Inferior parietal cortex (tissue), 1 donor: ENCODE measurements at regions not wholly inside any gene's neighbourhood (a gene's known extent, or its start where the extent isn't known, plus 50 kb on each side); places are given as distances from the start of the nearest gene placed in this dataset.

Experiments
- DNase-seq: peaks from one replicate; pipeline ENCODE4 v3.0.0-alpha.2; 2016; ENCODE audit errors: extremely low spot score

DNA sequence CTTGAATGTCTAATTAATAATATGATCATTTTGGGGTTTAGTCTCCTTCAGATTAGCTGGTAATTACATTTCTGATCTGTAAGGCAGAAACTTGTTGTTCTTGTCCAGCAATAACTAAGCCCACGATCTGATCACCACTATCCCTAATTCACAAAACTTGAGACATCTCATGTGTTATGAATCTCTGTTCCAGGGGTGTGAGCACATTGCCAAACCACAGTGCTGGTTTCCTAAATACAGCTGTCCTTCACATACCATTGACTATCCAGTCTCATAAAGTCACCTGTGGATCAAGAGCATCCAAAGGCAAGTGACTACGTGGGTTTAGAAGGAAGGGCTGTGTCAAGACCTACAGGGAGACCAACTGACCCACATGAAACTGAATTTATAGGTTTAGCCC lies 134.1 kb upstream of the PRLR start:
- DNase-seq = no peak

DNA sequence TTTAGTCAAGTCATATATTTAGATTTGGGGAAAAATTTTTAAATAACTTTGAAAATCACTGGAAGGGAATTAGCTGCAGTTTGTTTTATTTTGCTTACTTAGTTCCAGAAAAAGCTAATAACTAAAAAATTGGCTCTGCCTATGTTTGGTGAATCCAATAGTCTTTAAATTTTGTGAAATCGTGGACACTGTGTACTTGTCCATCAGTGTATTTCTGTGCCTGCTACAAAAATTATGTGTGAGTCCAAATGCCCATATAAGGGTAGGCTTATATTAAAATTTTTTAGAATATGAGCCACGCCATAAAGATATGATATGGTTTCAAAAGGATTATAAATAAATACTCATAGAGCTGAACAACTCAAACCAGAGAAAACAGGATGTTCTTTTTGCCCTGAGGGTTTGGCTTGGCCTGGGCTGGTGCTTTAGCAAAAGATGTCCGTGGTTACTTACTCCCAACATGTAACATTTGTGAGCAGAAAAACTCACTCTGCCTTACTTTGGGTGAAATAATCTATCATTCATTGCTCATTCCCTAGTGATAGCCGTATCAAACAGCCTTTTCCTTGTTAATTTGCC lies 133.2 kb upstream of the PRLR start:
- no peak for DNase-seq

DNA sequence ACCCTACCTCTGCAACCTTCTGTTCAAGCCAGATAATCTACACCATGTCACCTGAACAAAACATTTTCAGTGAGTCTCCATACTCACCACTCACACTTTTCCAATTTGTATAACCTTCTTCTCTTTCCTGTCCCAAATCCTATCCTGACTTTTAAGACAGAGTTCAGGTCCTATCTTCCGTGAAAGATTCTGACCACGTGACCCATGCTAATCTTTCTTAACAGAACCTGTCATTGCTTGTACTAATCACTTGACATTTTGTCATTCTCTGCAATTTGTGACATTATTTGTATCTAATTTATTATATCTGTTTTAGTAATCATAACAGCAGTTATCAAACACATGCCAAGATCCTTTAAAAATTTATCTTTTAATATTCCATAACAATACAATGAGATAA lies 132.5 kb upstream of the PRLR start:
- DNase-seq = no peak

DNA sequence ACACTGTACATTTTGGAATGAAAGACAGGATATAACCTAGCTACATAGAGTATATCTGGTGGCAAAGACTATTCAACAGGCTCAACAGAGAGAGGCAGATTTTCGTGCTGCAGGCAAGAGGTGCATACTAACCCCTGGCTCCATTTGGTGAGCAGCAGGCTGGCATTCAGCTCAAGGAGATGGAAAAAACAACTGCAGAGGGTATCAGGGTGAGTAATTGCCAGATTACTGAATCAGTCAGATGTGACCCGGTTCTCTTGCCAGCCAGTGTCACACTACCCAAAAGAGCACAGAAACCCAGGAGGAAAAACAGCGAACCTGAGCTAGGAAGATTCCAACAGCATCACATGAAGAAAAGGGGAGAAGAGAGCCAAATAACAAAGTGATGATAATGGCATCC lies 130.4 kb upstream of the PRLR start:
- no peak for DNase-seq

DNA sequence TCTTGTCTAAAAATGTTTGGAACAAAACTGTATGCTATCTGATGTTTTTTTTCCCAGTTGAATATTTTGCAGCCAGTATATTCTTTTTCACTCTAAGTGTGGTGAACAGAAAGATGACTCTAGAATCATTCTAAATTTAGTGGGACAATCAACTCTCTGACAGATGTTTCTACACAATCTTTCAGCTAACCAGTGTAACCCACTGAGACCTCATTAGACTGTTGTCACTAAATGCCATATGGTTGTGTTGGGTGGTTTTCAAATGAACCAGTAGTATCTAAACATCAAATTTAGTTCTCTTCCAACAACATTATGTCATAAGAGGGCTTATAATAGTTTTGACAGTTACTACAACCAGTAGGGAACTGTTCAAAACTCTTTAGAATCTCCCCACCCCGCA lies 129.6 kb upstream of the PRLR start:
- no peak for DNase-seq

DNA sequence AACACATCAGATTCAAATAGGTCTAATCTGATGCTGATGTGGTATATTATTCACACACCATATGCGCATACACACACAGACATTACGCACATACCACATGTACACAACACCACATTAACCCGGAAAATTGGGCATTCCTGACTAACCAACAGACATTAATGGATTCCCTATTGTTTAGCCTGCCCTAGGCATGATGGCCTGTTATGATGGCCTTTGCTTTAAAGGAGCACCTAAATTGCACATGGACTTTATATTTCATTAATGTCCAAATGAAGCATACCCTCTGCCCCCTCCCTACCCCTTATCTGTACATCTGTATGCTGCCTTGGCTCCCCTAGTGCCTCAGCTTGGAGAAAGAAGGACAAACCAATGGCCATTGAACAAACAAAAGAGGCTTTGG lies 127.7 kb upstream of the PRLR start:
- DNase-seq = no peak

DNA sequence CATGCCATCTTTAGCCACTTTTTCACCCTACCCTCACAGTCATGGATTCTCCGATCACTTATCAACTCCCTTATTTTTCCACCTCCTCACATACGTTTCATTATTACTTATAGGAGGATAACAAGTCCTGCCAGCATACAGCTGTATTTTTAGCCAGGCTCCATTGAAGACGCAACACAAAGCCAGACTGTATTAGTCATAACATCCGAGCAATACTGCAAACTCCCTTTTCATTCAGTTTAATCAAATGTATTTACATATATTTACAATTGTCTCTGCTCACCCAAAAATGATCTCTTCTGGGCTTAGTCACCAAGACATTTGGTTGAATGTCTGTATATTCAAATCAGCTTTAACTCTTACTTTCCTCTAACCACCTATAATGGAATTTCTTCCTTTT lies 126.4 kb upstream of the PRLR start:
- DNase-seq = no peak

DNA sequence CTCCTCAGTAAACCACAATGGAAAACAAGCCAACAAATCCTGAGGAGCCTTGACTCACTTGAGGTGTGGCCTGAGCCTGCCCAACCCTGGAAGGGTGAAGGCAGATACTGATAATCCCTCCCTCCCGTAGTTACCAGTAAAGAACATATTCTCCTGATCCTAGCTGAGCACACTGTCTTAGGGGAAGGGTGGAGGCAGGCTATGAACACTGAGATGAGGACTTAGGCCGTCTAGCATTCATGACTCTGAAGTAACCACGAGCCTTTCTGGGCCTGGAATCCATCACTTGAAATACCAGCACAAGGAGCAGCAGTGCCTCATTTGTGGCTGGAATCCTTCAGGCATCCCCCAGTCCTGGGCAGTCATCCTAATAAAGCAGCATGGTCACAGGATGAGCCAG lies 124.5 kb upstream of the PRLR start:
- no peak for DNase-seq

DNA sequence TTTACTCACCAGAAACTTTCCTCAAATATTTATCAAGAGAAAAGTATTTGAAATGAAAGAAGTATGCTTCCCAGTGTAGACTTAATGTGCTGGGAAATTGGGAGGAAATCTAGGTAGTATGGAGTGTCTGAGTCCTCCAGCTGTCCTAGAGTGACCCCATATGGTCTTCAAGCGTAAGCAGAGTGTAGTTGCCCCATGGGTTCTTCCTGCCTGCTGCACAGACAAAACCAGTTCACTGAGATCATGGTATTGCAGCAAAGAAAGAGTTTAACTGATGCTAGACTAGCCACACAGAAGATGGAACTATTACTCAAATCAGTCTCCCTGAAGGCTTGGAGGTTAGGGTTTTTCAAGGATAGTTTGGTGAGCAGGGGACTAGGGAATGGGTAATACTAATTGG lies 114.9 kb upstream of the PRLR start:
- no peak for DNase-seq

DNA sequence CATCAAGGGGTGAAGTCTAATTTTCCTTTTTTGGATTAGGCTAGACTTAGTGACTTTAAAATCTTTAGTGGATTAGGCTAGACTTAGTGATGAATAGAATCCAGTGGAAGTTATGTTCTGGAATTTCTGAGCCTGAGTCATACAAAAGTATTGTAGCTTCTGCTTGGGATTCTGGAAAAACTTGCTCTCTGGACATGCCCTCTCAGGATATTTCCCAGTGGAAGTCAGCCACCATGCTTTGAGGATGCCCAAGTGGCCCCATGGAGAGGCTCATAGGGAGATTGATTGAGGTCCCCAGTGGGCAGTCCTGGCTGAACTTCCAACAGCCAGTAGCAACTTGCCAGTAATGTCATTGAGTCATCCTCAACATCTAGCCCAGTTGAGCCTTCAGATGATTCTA lies 112.4 kb upstream of the PRLR start:
- DNase-seq = no peak

DNA sequence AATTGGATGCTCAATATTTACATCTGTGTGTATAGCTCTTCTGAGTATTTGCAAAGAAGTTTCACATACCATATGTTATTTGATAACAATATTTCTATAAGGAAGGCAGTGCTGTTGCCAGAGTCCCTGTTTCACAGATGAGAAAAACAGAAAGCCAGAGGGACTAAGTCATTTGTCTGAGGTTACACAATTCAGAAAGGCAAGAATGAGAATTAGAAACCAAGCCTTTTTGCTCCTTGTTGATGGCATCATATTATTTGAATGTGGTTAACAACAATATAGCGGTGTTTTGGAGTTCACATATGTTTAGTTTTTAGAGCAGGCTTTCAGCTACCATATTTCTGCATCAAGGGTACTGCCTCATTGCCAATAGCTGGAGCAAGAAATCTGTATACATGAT lies 110.9 kb upstream of the PRLR start:
- DNase-seq = no peak

DNA sequence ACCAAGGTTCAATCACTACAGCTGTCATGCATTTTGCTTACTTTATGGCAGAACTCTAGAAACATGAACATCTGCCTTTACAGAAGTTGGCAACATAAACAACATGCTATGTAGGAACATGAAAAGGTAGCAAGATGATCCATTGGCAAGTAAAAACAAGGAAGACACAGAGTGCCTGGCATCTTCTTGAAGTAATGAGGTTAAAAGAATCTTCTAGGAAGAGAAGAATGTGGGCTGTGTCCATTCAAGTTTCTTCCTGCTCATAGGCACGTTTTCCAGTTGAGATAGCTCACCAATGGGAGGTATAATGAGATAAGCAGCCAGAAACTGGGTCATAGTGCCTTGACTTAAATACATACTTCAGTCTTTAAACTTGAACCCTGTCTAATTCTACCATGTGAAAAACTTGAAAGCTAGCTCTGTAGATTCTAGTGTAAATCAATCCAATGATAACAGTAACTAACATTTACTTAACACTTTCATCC lies 109.4 kb upstream of the PRLR start:
- no peak for DNase-seq

DNA sequence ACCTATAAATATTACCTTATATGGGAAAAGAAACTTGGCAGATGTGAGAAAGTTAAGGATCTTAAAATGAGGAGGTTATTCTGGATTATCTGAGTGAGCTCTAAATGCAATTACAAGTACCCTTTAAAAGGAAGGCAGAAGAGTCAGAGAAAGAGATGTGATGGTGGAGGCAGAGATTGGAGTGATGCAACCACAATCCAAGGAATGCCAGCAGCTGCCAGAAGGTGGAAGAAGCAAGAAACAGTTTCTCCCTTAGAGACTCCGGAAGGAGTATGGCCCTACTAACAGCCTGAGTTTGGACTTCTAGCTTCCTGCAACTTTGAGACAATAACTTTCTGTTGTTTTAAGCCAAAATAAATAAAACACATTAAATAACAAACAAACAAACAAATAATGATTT lies 108.7 kb upstream of the PRLR start:
- DNase-seq = no peak

DNA sequence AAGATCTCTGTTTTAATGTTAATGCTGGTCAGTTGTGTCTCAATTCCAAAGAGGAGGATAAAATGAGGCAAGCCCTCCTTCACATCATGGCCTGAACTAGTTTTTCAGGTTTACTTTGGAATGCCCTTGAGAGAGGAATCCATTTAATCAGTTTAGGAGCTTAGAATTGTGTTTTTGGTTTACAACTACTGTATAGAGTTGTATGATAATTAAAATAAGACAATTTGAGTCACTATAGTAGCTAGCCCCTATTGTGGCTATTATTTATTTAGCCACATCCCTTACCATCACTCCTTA lies 107.8 kb upstream of the PRLR start:
- DNase-seq = no peak

DNA sequence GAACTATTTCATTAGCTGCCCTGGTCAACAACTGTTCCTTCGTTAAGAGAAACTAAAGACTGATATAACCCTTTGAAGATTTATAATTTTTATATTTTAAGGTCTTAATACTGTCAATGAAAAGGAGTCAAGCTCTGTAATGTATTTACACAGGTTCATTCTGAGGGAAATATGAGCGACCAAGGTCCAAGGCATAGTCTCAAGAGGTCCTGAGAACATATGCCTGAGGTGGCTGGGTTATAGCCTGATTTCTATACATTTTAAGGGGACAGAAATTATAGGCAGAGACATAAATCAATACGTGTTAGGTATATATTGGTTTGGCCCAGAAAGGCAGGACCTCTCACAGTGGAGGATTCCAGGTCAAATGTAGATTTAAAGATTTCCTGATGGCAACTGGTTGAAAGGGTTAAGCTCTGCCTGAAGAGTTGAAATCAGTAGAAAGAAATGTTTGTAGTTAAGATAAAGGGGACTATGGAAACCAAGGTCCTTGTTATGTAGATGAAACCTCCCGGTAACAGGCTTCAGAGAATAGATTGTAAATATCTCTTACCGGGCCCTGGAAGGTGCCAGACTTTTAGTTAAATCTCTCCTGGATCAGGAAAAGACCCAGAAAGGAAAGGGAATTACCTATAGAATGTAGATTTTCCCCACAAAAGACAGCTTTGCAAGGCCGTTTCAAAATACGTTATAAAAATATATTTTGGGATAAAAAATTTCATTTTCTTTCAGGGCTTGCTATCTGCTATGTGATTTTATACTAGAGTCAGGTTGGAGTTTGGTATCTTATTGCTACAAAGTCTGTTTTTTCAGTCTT lies 107.3 kb upstream of the PRLR start:
- DNase-seq = no peak

DNA sequence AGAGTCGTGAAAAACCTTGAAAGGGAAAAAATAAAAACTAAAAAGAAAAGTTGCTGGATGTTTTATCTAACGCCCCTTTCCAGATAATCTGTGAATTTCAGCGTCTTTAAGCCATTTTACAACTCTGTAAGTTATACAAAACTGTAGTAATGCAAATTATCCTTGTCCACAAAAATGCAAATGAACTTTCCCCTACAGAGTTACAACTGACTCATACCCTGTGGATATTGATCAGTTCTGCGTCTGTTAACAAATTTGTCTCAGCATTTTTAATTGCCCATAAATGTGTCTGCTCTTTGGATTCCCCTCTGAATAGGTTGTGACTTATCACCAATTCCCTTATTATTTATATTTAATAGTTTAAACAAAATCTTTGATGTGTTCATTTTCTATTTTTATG lies 105.9 kb upstream of the PRLR start:
- DNase-seq = no peak

DNA sequence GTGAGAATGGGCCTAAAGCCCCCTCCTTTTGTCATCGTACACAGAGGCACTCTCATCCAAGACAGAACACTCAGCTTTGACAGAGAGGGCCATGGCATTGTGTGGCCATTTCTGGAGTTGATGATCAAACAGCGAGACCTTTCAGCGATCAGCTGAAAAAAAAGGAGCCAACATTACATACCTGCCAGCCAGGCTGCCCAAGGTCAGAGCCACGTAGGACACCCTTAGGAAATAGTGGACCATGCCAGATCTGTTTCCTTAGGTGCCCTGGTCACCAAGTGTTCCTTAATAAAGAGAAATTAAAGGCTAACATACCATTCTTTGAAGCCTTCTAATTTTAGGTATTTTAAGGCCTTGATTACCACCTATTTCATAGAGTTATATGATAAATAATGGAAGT lies 105.5 kb upstream of the PRLR start:
- no peak for DNase-seq

DNA sequence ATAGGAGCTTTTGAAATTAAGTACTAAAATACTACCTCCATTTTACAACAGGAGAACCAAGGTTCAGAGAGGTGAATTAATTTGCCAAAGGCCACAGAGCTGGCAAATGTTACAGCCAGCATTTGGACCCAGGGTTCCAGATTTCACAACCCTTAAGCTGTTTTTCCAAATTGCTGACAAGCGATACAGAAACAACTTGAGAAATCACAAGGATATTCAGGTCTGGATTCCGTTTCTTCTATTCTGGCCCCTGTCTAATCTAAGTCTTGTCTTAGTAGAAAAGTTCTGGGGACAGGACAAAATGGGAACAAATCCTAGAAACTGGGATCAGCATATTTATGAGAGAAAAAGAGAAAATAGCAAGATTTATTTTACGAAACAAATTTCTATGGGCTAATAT lies 103.1 kb upstream of the PRLR start:
- no peak for DNase-seq

DNA sequence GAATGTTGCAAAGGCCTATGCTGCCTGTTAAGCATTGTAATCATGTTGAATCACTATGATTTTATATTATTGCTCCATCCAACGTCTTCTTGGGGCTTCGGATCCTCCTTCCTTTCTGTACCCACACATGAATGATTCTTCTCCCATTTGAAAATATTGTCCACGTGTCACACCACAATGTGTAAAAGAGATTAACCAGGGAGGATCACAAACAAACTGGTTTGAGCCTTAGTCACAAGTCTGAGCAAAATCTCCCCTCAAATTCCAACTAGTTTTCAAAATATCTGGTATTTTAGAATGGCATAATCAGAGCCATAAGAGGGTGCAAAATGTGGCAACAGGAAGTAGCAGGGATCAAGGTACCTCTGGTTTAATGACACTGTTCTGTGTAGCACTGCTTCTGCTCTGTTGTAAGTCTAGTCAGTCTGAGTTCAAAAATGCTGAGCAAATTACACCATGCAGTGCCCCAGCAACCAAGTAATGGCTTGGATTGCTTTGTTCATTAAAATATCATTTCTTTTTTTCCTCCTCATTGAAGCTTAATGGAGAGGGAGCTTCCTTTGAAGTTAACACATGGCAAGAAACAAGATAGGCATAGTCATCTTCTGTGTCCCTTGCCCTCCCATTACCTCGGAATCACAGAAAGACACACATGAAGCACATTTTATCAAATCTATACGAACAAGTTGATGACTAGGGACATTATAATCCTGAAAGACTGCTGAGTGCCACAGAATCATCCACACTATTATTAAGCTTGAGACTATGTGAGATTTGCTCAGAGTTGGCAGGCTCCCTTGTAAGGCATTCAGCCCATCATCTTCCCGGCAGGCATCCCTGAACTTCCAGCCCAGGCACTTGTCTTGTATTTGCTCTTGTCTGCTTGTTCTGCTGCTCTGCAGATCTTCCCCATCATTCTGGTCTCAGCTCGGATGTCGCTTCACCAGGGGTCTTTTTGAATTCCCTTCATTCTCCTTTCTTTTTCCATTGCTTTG lies 102.0 kb upstream of the PRLR start:
- DNase-seq = no peak

DNA sequence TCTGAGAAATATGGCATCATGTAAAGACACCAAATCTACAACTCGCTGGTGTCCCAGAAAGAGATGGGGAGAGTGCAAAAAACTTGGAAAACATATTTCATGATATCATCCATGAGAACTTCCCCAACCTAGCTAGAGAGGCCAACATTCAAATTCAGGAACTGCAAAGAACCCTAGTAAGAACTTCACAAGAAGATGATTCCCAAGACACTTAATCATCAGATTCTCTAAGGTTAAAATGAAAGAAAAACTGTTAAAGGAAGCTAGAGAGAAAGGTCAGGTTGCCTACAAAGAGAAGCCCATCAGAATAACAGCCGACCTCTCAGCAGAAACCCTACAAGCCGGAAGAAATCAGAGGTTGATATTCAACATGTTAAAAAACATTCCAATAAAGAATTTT lies 95.5 kb upstream of the PRLR start:
- no peak for DNase-seq

DNA sequence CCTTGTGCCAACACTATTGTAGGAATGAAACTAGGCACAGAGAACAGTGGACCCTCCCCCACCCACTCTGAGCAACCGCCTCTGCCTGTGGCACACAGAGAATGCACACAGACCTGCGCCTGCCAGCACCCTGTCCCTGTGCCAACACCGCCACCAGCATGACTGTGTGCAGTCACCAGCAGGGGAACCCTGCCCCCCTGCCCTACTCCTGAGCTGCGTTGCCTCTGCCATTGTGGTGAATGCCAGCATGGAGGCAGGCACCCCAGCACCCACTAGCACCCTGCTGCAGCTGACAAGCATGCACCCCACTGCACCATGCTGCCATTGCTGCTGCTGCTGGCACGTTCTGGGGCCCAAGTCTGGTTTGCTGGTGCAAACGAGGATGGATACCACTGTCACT lies 94.4 kb upstream of the PRLR start:
- DNase-seq = no peak

DNA sequence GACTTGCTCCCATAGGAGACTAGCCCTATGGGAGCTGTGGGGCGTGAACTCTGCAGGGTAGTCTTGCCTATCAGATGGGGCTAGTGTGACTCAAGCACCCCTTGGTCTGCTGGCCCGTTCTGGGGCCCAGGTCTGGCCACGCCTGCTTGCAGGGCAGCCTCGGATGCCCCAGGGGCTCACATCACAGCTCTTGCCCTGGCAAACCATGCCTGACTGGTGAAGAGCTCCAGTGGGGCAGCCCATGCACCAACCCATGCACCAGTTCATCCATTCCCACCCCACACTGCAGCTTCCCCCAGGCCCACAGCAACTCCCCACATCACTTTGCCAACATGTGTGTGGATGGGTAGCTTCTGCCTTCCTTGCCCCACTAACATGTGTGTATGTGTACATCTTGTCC lies 93.9 kb upstream of the PRLR start:
- DNase-seq = no peak

DNA sequence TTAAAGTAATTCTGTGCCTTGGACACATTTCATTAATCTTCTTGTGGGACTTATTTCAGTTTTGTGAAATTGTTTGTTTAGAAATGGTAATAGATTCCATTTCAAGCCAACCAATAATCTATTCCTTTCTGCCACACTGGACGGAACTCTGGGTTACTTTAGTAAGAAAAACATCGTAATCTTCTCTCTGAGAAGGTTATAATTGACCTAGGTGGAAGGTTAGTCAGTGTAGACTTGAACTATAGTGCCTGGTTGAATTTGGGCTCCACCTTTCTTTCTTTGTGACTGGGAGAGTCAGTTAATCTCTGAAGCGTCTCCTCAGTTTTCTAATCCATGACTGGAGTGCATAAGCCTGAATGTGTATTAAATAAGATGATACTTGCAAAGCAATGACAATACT lies 89.7 kb upstream of the PRLR start:
- no peak for DNase-seq
